ENCODE measurements at regions not wholly inside any gene's neighbourhood (a gene's known extent, or its start where the extent isn't known, plus 50 kb on each side); places are given as distances from the start of the nearest gene placed in this dataset.

DNA sequence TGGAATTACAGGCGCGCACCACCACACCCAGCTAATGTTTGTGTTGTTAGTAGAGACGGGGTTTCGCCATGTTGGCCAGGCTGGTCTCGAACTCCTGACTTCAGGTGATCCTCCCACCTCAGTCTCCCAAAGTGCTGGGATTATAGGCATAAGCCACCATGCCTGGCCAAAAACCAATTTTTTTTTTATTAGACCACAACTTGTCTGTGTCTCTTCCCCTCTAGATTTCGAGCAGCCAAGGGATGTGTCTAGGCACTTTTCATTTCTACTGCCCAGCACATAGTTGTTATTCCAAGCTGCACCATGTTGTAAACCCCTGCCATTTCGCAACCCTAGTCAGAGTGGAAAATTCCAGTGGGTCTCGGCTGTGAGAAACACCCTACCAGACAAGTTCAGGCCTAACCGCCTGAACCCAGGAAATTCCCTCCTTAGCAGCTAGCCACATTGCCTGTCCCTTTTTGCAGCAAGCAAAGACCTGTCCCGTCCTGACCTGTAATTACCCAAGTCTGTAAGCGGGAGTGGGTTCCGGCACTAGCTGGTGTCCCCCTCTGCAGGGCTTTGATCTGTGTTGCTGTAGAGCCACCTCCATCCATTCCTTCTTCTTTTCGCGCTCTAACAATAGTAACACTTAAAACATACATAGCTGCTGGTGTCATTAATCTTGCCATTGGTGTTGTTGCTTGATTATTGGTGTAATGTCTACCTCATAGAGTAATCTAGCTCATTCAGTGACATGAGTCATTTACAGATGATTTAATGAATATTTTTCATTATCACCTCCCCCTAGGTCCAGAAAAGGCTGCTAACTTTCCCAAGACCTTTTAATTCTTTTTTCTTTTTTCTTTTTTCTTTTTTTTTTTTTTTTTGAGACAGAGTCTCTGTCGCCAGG is 77.3 kb upstream of the ATF7IP2 start:
- no peaks in the 10 kb centered on the region for H3K79me2 ChIP-seq (ENCODE audit: insufficient read depth)
- H3K9me2 ChIP-seq: no peaks in the 10 kb centered on the region
- no peak overlapping the region for H3K4me3 ChIP-seq (ENCODE audit: low read depth in 2 of 2, low read length in 1 of 2)
- no peaks in the 10 kb centered on the region for H4K20me1 ChIP-seq (ENCODE audit: insufficient read depth)
- no peaks in the 10 kb centered on the region for H3K27me3 ChIP-seq (ENCODE audit: insufficient read depth)
- H3K27ac ChIP-seq (ENCODE audit: low read depth in 2 of 2, low read length in 1 of 2): no peak overlapping the region
- WGBS (ENCODE audit: low lambda C conversion rate): 50% methylated on average over 14 of the region's 15 CpGs
- H3K4me1 ChIP-seq (ENCODE audit: control insufficient read depth in 1 of 2, insufficient read depth in 2 of 2, low read depth in 1 of 2, low read length in 1 of 2): no peaks in the 10 kb centered on the region
- H3K9me3 ChIP-seq: no peaks in the 10 kb centered on the region
- H3K9ac ChIP-seq: no peak overlapping the region
- no peak overlapping the region for H3K4me2 ChIP-seq
- no peaks in the 10 kb centered on the region for H3K36me3 ChIP-seq (replicated peaks in 1 of 2; ENCODE audit: control insufficient read depth in 1 of 2, insufficient read depth in 2 of 2, low read length in 1 of 2)
- H3F3A ChIP-seq (replicated peaks; ENCODE audit: insufficient read depth): no peaks in the 10 kb centered on the region
- H2AFZ ChIP-seq (ENCODE audit: low read depth): no peak overlapping the region
- DNase-seq: no peak
- POLR2A ChIA-PET: no interaction called here
- CTCF ChIA-PET: interaction anchor here (1.2 kb wide), 1 partner anchor 203 kb away, joined by 3 read pairs; no protein-coding TSS in a partner anchor
- TF ChIP-seq, protein P1, sequence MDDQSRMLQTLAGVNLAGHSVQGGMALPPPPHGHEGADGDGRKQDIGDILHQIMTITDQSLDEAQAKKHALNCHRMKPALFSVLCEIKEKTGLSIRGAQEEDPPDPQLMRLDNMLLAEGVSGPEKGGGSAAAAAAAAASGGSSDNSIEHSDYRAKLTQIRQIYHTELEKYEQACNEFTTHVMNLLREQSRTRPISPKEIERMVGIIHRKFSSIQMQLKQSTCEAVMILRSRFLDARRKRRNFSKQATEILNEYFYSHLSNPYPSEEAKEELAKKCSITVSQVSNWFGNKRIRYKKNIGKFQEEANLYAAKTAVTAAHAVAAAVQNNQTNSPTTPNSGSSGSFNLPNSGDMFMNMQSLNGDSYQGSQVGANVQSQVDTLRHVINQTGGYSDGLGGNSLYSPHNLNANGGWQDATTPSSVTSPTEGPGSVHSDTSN (IDR thresholded peaks at IDR 0.05): no peak
- TF ChIP-seq FOSL2 (IDR thresholded peaks at IDR 0.05; ENCODE audit: borderline replicate concordance, low read depth) (no peak), FOXJ3 (CRISPR knock-in tag; IDR thresholded peaks at IDR 0.05) (no peak), RCOR1 (IDR thresholded peaks at IDR 0.05; ENCODE audit: low read length) (no peak), EZH2phosphoT487 (IDR thresholded peaks at IDR 0.05; ENCODE audit: borderline replicate concordance, low read depth) (no peak), MXI1 (IDR thresholded peaks at IDR 0.05; ENCODE audit: low read depth, low read length) (no peak), GATA2 (CRISPR knock-in tag; IDR thresholded peaks at IDR 0.05) (no peak), CHD2 (IDR thresholded peaks at IDR 0.05; ENCODE audit: low read length, partially characterized antibody) (no peak), YY1 (IDR thresholded peaks at IDR 0.05; ENCODE audit: low read depth) (no peak), ELF1 (IDR thresholded peaks at IDR 0.05) (no peak), MEF2A (IDR thresholded peaks at IDR 0.05; ENCODE audit: borderline replicate concordance, low read depth) (no peak), TCF12 (IDR thresholded peaks at IDR 0.05) (no peak), JUND (IDR thresholded peaks at IDR 0.05) (no peak), FOXM1 (IDR thresholded peaks at IDR 0.05; ENCODE audit: low read depth) (no peak)
- TF ChIP-seq, protein P2, sequence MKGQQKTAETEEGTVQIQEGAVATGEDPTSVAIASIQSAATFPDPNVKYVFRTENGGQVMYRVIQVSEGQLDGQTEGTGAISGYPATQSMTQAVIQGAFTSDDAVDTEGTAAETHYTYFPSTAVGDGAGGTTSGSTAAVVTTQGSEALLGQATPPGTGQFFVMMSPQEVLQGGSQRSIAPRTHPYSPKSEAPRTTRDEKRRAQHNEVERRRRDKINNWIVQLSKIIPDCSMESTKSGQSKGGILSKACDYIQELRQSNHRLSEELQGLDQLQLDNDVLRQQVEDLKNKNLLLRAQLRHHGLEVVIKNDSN (IDR thresholded peaks at IDR 0.05; ENCODE audit: borderline replicate concordance, low read depth): no peak
- TF ChIP-seq, protein P3, sequence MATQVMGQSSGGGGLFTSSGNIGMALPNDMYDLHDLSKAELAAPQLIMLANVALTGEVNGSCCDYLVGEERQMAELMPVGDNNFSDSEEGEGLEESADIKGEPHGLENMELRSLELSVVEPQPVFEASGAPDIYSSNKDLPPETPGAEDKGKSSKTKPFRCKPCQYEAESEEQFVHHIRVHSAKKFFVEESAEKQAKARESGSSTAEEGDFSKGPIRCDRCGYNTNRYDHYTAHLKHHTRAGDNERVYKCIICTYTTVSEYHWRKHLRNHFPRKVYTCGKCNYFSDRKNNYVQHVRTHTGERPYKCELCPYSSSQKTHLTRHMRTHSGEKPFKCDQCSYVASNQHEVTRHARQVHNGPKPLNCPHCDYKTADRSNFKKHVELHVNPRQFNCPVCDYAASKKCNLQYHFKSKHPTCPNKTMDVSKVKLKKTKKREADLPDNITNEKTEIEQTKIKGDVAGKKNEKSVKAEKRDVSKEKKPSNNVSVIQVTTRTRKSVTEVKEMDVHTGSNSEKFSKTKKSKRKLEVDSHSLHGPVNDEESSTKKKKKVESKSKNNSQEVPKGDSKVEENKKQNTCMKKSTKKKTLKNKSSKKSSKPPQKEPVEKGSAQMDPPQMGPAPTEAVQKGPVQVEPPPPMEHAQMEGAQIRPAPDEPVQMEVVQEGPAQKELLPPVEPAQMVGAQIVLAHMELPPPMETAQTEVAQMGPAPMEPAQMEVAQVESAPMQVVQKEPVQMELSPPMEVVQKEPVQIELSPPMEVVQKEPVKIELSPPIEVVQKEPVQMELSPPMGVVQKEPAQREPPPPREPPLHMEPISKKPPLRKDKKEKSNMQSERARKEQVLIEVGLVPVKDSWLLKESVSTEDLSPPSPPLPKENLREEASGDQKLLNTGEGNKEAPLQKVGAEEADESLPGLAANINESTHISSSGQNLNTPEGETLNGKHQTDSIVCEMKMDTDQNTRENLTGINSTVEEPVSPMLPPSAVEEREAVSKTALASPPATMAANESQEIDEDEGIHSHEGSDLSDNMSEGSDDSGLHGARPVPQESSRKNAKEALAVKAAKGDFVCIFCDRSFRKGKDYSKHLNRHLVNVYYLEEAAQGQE (IDR thresholded peaks at IDR 0.05; ENCODE audit: low read depth, low read length): no peak
- TF ChIP-seq, protein P4, sequence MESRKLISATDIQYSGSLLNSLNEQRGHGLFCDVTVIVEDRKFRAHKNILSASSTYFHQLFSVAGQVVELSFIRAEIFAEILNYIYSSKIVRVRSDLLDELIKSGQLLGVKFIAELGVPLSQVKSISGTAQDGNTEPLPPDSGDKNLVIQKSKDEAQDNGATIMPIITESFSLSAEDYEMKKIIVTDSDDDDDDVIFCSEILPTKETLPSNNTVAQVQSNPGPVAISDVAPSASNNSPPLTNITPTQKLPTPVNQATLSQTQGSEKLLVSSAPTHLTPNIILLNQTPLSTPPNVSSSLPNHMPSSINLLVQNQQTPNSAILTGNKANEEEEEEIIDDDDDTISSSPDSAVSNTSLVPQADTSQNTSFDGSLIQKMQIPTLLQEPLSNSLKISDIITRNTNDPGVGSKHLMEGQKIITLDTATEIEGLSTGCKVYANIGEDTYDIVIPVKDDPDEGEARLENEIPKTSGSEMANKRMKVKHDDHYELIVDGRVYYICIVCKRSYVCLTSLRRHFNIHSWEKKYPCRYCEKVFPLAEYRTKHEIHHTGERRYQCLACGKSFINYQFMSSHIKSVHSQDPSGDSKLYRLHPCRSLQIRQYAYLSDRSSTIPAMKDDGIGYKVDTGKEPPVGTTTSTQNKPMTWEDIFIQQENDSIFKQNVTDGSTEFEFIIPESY (IDR thresholded peaks at IDR 0.05; ENCODE audit: borderline replicate concordance, low read depth): no peak
